GM18867 (cell line): ENCODE measurements at regions not wholly inside any gene's neighbourhood (a gene's known extent, or its start where the extent isn't known, plus 50 kb on each side); places are given as distances from the start of the nearest gene placed in this dataset.

Experiments
- ATAC-seq: cut with Tn5 transposase; IDR thresholded peaks from one replicate; pipeline ENCODE4 v1.9.1; 2021; ENCODE audit warnings: mild to moderate bottlenecking, moderate library complexity; ENCODE audit not compliant: unreplicated experiment

- ATAC-seq: no peak
Measured at GRCh38 chr2:125041846-125042245, 1016.8 kb downstream of the CNTNAP5 start.

GRCh38 chr2:125042727-125043126 is 1017.6 kb downstream of the CNTNAP5 start:
- no peak for ATAC-seq

- peak; percentile 52 for ATAC-seq
Measured at GRCh38 chr2:125070726-125071505, 1045.8 kb downstream of the CNTNAP5 start.

GRCh38 chr2:125073440-125073839 is 1048.4 kb downstream of the CNTNAP5 start:
- no peak for ATAC-seq

- no peak for ATAC-seq
Measured at GRCh38 chr2:125085904-125086303, 1060.8 kb downstream of the CNTNAP5 start.

- peak; percentile 49 for ATAC-seq
Measured at GRCh38 chr2:125086313-125087184, 1061.5 kb downstream of the CNTNAP5 start.

GRCh38 chr2:125092276-125093009 is 1067.4 kb downstream of the CNTNAP5 start:
- ATAC-seq: no peak

GRCh38 chr2:125095826-125096225 is 1070.7 kb downstream of the CNTNAP5 start:
- no peak for ATAC-seq

GRCh38 chr2:125106710-125107109 is 1081.6 kb downstream of the CNTNAP5 start:
- no peak for ATAC-seq

GRCh38 chr2:125107446-125107845 is 1082.4 kb downstream of the CNTNAP5 start:
- ATAC-seq: no peak

- no peak for ATAC-seq
Measured at GRCh38 chr2:125108251-125108650, 1083.2 kb downstream of the CNTNAP5 start.

- ATAC-seq: no peak
Measured at GRCh38 chr2:125125902-125126301, 1100.8 kb downstream of the CNTNAP5 start.

GRCh38 chr2:125160947-125161346 is 1135.9 kb downstream of the CNTNAP5 start:
- ATAC-seq: no peak

GRCh38 chr2:125167152-125167551 is 1142.1 kb downstream of the CNTNAP5 start:
- ATAC-seq: no peak

- no peak for ATAC-seq
Measured at GRCh38 chr2:125167820-125168219, 1142.7 kb downstream of the CNTNAP5 start.

- ATAC-seq: no peak
Measured at GRCh38 chr2:125168442-125168841, 1143.4 kb downstream of the CNTNAP5 start.

GRCh38 chr2:125169022-125169763 is 1144.1 kb downstream of the CNTNAP5 start:
- ATAC-seq: peak; percentile 53

- ATAC-seq: no peak
Measured at GRCh38 chr2:125169764-125170146, 1144.7 kb downstream of the CNTNAP5 start.

- no peak for ATAC-seq
Measured at GRCh38 chr2:125172181-125172580, 1147.1 kb downstream of the CNTNAP5 start.

- ATAC-seq: no peak
Measured at GRCh38 chr2:125175415-125175814, 1150.3 kb downstream of the CNTNAP5 start.
